Peyer's patch (tissue), 4 donors: ENCODE measurements at regions not wholly inside any gene's neighbourhood (a gene's known extent, or its start where the extent isn't known, plus 50 kb on each side); places are given as distances from the start of the nearest gene placed in this dataset.

Experiments
- DNase-seq, 3 donors: peaks; one replicate each; pipeline ENCODE4 v3.0.0-alpha.2; 2017 to 2019
- H3K27ac ChIP-seq, 4 donors: fragments of 200-600 bp; sonication (generic); one replicate each; pipeline ENCODE4 v1.5.1; 2016 to 2019
- H3K27me3 ChIP-seq, 2 donors: fragments of 200-600 bp; sonication (generic); one replicate each; pipeline ENCODE4 v1.5.1; 2019
- H3K36me3 ChIP-seq, 3 donors: fragments of 200-600 bp; sonication (generic); one replicate each; pipeline ENCODE4 v1.5.1; 2016 to 2019
- H3K4me1 ChIP-seq, 4 donors: fragments of 200-600 bp; sonication (generic); one replicate each; pipeline ENCODE4 v1.5.1; 2016 to 2019
- H3K4me3 ChIP-seq, 4 donors: fragments of 200-600 bp; sonication (generic); 1 replicate in 3 of 4; 2 replicates in 1 of 4; pipeline ENCODE4 v1.5.1; 2016 to 2019; ENCODE audit warnings: mild to moderate bottlenecking in 1 of 4
- H3K9me3 ChIP-seq, 4 donors: fragments of 200-600 bp; sonication (generic); one replicate each; pipeline ENCODE4 v1.5.1; 2016 to 2019; ENCODE audit warnings: mild to moderate bottlenecking in 1 of 4
- POLR2A ChIP-seq, 2 donors: fragments of 450-650 bp; IDR thresholded peaks; one replicate each; pipeline ENCODE4 v1.5.1; 2017; ENCODE audit warnings: antibody characterized with exemption in 2 of 2, mild to moderate bottlenecking in 2 of 2, moderate library complexity in 2 of 2
- TF ChIP-seq, protein P1 (sequence below), 6 experiments: fragments of 450-650 bp in 4 of 6; fragments of 200-600 bp in 2 of 6; sonication (generic) in 1 of 6; IDR thresholded peaks; one replicate each; pipeline ENCODE4 v1.5.1; 2017 to 2019; ENCODE audit warnings: antibody characterized with exemption in 6 of 6, mild to moderate bottlenecking in 3 of 6, moderate library complexity in 1 of 6

DNA sequence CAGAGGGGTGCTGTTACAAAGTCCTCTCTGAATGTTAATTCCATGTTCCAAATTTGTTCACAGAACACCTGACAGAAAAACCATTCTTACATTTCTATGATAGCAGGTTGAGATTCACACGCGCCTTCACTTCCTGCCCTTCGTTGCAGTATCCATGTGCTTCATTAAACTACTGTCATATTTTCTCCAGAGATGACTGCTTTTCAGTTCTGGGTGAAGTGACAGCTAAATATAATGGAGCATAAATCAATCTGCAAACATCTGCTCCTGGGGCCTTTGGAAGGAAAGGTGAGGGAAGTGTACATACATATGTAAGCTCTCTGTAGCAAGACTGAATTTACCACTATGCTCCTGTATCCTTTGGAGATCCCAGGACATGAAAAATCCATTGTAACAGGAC lies 750.2 kb downstream of the HDGFL1 start:
- no peak for DNase-seq
- no peak overlapping the region for H3K4me3 ChIP-seq
- no peak for TF ChIP-seq POLR2A (IDR thresholded peaks at IDR 0.05)
- TF ChIP-seq, protein P1, sequence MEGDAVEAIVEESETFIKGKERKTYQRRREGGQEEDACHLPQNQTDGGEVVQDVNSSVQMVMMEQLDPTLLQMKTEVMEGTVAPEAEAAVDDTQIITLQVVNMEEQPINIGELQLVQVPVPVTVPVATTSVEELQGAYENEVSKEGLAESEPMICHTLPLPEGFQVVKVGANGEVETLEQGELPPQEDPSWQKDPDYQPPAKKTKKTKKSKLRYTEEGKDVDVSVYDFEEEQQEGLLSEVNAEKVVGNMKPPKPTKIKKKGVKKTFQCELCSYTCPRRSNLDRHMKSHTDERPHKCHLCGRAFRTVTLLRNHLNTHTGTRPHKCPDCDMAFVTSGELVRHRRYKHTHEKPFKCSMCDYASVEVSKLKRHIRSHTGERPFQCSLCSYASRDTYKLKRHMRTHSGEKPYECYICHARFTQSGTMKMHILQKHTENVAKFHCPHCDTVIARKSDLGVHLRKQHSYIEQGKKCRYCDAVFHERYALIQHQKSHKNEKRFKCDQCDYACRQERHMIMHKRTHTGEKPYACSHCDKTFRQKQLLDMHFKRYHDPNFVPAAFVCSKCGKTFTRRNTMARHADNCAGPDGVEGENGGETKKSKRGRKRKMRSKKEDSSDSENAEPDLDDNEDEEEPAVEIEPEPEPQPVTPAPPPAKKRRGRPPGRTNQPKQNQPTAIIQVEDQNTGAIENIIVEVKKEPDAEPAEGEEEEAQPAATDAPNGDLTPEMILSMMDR (IDR thresholded peaks at IDR 0.05), result no peak
- no peak overlapping the region for H3K27ac ChIP-seq
- H3K4me1 ChIP-seq, result no peaks in the 10 kb centered on the region
- no peaks in the 10 kb centered on the region for H3K27me3 ChIP-seq
- no peaks in the 10 kb centered on the region for H3K9me3 ChIP-seq
- H3K36me3 ChIP-seq, result no peaks in the 10 kb centered on the region

DNA sequence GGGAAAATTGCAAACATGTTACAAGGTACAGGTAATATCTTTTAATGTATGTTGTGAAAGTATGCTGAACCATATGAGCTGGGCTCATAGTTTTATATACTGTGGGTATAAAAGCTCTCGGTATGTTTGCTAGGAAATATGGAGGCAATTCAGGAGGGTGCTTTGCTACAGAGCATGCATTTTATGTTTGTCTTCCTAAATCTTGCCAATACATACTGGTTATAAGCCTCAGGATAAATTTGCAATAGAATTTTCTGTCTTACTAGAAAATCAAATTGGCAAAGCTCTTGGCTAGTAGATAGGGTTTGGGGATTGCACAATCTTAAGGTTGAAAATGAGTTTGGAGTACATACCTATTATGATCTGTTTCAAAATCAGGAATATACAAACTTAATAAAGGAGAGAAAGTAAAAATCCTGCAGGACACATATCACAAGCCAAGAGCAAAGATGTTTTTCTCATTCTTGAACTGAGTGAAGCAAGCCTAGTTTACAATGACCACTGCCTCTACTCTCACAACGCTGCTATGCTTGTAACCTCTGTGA lies 751.2 kb downstream of the HDGFL1 start:
- no peak overlapping the region for H3K4me3 ChIP-seq
- H3K27ac ChIP-seq, result no peak overlapping the region
- H3K36me3 ChIP-seq, result no peaks in the 10 kb centered on the region
- no peaks in the 10 kb centered on the region for H3K27me3 ChIP-seq
- no peaks in the 10 kb centered on the region for H3K9me3 ChIP-seq
- no peak for DNase-seq
- H3K4me1 ChIP-seq, result no peaks in the 10 kb centered on the region
- TF ChIP-seq, protein P1 (IDR thresholded peaks at IDR 0.05), result no peak
- TF ChIP-seq POLR2A (IDR thresholded peaks at IDR 0.05), result no peak

DNA sequence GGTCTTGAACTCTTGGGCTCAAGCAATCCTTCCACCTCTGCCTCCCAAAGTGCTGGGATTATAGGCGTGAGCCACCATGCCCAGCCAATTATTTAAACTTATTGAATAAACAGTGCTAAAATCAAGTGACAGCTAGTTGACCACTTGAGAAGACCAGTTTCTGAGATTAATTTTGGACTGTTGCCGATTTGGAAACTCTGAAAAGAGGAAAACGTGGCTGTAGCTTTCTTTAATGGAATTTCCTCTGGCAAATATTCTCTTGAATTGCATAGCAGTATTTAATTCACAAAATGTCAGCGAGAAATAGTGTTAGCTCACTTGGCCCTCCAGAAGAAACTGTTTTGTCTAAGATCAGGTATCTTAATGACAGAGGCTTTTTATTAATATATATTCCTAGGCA lies 754.5 kb downstream of the HDGFL1 start:
- Histone ChIP-seq H3K4me1 (no peaks in the 10 kb centered on the region), H3K36me3 (no peaks in the 10 kb centered on the region), H3K27ac (no peak overlapping the region), H3K4me3 (no peak overlapping the region), H3K9me3 (no peaks in the 10 kb centered on the region), H3K27me3 (no peaks in the 10 kb centered on the region)
- TF ChIP-seq POLR2A (IDR thresholded peaks at IDR 0.05), result no peak
- TF ChIP-seq, protein P1 (IDR thresholded peaks at IDR 0.05), result no peak
- DNase-seq, result no peak

DNA sequence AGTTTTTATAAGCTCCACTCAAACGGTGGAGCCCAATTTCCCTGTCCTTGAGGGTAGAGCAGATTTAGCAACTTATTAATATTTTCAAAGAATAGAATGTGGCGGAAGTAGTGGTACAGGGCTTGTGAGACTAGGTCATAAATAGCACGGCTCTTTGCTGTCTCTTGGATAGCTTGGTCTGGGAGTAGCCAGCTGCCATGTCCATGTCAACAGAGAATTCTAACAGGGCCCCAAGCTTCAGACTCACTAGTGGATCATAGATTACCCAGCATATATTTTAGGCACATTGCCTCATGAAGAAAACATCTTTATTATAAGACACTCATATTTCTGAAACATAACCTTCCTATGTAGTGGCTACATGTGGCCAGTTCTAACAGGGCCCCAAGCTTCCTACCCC lies 755.7 kb downstream of the HDGFL1 start:
- Histone ChIP-seq H3K27ac (no peak overlapping the region), H3K4me3 (no peak overlapping the region), H3K36me3 (no peaks in the 10 kb centered on the region), H3K27me3 (no peaks in the 10 kb centered on the region), H3K4me1 (no peaks in the 10 kb centered on the region), H3K9me3 (no peaks in the 10 kb centered on the region)
- DNase-seq, result no peak
- no peak for TF ChIP-seq POLR2A (IDR thresholded peaks at IDR 0.05)
- TF ChIP-seq, protein P1 (IDR thresholded peaks at IDR 0.05), result no peak

DNA sequence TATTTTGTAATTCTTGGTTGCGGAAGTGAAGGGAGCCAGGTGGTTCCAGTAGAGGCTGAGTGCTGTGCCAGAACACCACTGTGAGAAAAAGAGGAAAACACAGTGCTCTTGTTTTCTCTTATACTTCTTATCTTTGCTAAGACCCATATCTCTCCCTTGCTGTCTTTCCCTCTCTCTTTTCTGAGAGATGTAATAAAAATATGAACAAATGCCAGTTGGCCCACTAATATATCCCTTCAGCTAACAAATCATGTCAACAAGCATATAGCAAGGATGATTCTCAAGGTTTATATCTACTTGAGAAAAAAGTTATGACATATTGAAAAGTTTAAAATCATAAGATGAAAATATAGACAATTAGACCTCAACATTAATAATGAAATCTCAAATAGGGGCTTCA lies 758.3 kb downstream of the HDGFL1 start:
- Histone ChIP-seq H3K27ac (no peak overlapping the region), H3K4me3 (no peak overlapping the region), H3K9me3 (no peaks in the 10 kb centered on the region), H3K36me3 (no peaks in the 10 kb centered on the region), H3K4me1 (no peaks in the 10 kb centered on the region), H3K27me3 (no peaks in the 10 kb centered on the region)
- DNase-seq, result no peak
- TF ChIP-seq, protein P1 (IDR thresholded peaks at IDR 0.05), result no peak
- no peak for TF ChIP-seq POLR2A (IDR thresholded peaks at IDR 0.05)

DNA sequence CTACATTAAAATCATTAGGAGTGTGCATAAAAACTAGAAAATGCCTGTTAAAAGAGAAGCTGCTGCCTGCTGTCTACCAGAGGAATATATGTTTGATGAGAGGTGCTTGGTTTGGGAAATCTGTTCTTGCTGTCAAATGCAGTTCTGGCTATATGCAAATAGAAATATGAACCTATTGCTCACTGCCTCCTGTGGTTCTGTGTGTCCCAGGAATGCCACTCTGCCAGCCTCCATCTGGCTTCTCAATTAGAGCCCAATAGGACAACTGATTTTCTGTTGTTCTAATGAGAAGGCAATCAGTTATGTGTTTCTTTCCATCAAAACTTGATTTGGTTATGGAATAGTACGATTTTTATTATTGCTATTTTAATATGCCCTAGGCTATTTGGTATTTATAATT lies 759.7 kb downstream of the HDGFL1 start:
- no peak for DNase-seq
- H3K9me3 ChIP-seq, result no peaks in the 10 kb centered on the region
- H3K4me1 ChIP-seq, result no peaks in the 10 kb centered on the region
- H3K27me3 ChIP-seq, result no peaks in the 10 kb centered on the region
- no peak overlapping the region for H3K27ac ChIP-seq
- TF ChIP-seq, protein P1 (IDR thresholded peaks at IDR 0.05), result no peak
- TF ChIP-seq POLR2A (IDR thresholded peaks at IDR 0.05), result no peak
- H3K4me3 ChIP-seq, result no peak overlapping the region
- no peaks in the 10 kb centered on the region for H3K36me3 ChIP-seq
